ENCODE measurements at regions not wholly inside any gene's neighbourhood (a gene's known extent, or its start where the extent isn't known, plus 50 kb on each side); places are given as distances from the start of the nearest gene placed in this dataset.

DNA sequence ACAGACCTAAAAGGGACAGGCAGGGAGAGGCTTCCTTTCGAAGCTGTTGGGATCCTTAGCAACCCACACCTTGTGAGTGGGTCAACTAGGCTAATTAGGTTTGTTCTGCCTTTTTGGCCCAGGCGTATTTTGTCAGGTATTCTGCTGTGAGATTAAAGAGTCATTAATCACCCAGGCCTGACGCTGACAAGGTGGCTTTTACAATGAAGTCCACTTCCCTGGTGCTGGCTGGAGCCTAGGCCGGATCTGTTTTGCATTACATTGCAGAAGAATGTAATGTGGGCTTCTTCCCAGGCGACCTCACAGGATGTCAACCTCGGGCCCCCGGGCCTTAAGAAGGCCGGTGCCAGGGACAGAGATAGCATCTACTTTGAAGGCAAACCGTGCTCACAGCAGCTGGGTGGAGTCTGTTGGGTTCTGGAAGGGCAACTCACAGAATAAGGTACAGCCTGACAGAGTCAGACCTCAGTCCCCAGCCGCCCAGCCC is 76.9 kb downstream of the HES1 start:
- Histone ChIP-seq H3K4me2 (peak overlapping the region; percentile 80), H3K4me3 (peak overlapping the region; percentile 34), H3K27ac (peak overlapping the region; percentile 90), H4K20me1 (ENCODE audit: low read depth) (peaks cover 14% of the 10 kb centered on the region), H3K36me3 (no peaks in the 10 kb centered on the region), H3K79me2 (ENCODE audit: low read depth) (no peaks in the 10 kb centered on the region), H3F3A (ENCODE audit: low read depth) (peaks cover 52% of the 10 kb centered on the region), H3K27me3 (no peaks in the 10 kb centered on the region), H3K4me1 (peaks cover 46% of the 10 kb centered on the region), H3K9me3 (ENCODE audit: low read depth) (no peaks in the 10 kb centered on the region), H2AFZ (replicated peaks) (no peak overlapping the region), H3K9ac (no peak overlapping the region)
- Mint-ChIP-seq H3K9me3 (no peaks in the 10 kb centered on the region), H3K4me3 (peak overlapping the region; percentile 75), H3K36me3 (no peaks in the 10 kb centered on the region), H3K4me1 (peaks cover 53% of the 10 kb centered on the region), H3K27ac (peak overlapping the region; percentile 96), H3K27me3 (ENCODE audit: insufficient read depth, low read depth) (peaks cover 34% of the 10 kb centered on the region)
- DNase-seq (ENCODE audit: low spot score) = peak; percentile 84
- TF ChIP-seq EZH2phosphoT487 (IDR thresholded peaks at IDR 0.05) (no peak), EZH2 (IDR thresholded peaks at IDR 0.05) (no peak)
- TF ChIP-seq, protein P1, sequence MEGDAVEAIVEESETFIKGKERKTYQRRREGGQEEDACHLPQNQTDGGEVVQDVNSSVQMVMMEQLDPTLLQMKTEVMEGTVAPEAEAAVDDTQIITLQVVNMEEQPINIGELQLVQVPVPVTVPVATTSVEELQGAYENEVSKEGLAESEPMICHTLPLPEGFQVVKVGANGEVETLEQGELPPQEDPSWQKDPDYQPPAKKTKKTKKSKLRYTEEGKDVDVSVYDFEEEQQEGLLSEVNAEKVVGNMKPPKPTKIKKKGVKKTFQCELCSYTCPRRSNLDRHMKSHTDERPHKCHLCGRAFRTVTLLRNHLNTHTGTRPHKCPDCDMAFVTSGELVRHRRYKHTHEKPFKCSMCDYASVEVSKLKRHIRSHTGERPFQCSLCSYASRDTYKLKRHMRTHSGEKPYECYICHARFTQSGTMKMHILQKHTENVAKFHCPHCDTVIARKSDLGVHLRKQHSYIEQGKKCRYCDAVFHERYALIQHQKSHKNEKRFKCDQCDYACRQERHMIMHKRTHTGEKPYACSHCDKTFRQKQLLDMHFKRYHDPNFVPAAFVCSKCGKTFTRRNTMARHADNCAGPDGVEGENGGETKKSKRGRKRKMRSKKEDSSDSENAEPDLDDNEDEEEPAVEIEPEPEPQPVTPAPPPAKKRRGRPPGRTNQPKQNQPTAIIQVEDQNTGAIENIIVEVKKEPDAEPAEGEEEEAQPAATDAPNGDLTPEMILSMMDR (IDR thresholded peaks at IDR 0.05) = no peak

DNA sequence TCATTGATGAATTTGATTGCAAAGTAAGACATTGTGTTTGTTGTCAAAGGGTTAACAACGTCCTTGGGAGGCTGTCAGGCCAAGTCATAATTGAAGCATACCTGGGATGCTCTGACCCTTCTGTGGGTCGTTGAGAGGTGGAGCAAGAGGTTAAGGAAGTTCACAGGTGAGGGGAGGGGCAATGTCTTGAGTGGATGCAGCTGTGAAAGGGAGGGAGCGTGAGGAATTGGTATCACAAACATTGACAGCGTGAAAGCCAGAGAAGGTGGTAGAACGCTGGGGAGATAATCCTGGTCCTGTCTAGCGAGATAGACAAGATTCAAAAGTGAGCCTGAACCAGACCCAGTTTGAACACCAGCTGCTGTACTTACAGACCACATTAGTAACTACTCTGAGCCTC is 79.4 kb downstream of the HES1 start:
- DNase-seq (ENCODE audit: low spot score) = no peak
- H3K27me3 ChIP-seq = no peaks in the 10 kb centered on the region
- Mint-ChIP-seq H3K9me3 (peaks cover 2% of the 10 kb centered on the region), H3K27ac (no peak overlapping the region), H3K36me3 (no peaks in the 10 kb centered on the region), H3K4me3 (no peak overlapping the region), H3K27me3 (ENCODE audit: insufficient read depth, low read depth) (peaks cover 40% of the 10 kb centered on the region), H3K4me1 (peaks cover 58% of the 10 kb centered on the region)
- H3K9ac ChIP-seq = no peak overlapping the region
- TF ChIP-seq EZH2 (IDR thresholded peaks at IDR 0.05) (no peak), EZH2phosphoT487 (IDR thresholded peaks at IDR 0.05) (no peak)
- TF ChIP-seq, protein P1 (IDR thresholded peaks at IDR 0.05) = no peak
- H4K20me1 ChIP-seq (ENCODE audit: low read depth) = peaks cover 14% of the 10 kb centered on the region
- H3K9me3 ChIP-seq (ENCODE audit: low read depth) = no peaks in the 10 kb centered on the region
- no peak overlapping the region for H3K4me2 ChIP-seq
- no peaks in the 10 kb centered on the region for H3K79me2 ChIP-seq (ENCODE audit: low read depth)
- H3F3A ChIP-seq (ENCODE audit: low read depth) = peaks cover 52% of the 10 kb centered on the region
- H3K4me1 ChIP-seq = peaks cover 47% of the 10 kb centered on the region
- H3K4me3 ChIP-seq = no peak overlapping the region
- no peak overlapping the region for H2AFZ ChIP-seq (replicated peaks)
- no peak overlapping the region for H3K27ac ChIP-seq
- H3K36me3 ChIP-seq = no peaks in the 10 kb centered on the region

DNA sequence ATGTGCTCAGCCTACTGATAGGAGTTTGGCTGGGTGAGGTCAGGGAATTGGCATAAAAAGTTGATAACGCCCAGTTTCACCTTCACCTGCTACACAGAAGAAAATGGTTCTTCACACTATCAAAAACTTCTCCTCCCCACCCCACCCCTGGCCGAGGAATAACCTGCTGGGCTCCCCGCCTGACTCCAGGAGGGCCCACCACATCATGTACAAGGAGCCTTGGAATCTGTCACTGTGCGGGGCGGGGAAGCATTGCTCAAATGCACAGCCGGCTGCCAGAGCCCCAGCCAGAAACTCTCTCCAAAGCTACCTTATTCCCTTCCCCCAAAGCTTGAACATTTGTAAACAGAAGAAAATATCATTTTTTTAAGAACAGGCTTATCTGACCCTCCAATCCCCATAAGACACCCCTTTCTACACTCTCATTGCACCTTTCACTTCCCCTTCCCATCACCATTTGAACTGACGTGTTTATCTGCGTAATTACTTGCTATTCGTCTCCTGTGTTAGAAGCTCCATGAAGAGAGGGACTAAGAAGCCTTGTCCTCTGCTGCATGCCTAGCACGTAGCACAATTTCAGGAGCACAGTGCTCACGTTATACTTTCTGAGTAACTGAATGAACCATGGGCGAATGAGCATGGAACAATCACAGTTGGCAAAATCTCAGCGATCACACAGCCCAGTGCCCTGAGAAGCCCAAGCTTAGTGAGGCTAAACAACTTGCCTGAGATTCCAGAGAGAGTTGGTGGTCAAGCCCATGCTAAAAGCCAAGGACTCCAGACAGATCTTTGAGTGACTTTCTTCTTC is 82.9 kb downstream of the HES1 start:
- no peak overlapping the region for H2AFZ ChIP-seq (replicated peaks)
- no peak overlapping the region for H3K27ac ChIP-seq
- peaks cover 36% of the 10 kb centered on the region for H3K27me3 Mint-ChIP-seq (ENCODE audit: insufficient read depth, low read depth)

More for the DNA sequence above, 82.9 kb downstream of the HES1 start:
- no peaks in the 10 kb centered on the region for H3K27me3 ChIP-seq
- H3K79me2 ChIP-seq (ENCODE audit: low read depth) = no peaks in the 10 kb centered on the region
- H3K9me3 ChIP-seq (ENCODE audit: low read depth) = no peaks in the 10 kb centered on the region
- peaks cover 23% of the 10 kb centered on the region for H3F3A ChIP-seq (ENCODE audit: low read depth)
- Mint-ChIP-seq H3K9me3 (peaks cover 2% of the 10 kb centered on the region), H3K4me1 (peaks cover 27% of the 10 kb centered on the region), H3K27ac (no peak overlapping the region), H3K36me3 (no peaks in the 10 kb centered on the region), H3K4me3 (no peak overlapping the region)
- H3K4me3 ChIP-seq = no peak overlapping the region
- no peaks in the 10 kb centered on the region for H4K20me1 ChIP-seq (ENCODE audit: low read depth)
- no peak overlapping the region for H3K4me2 ChIP-seq
- H3K4me1 ChIP-seq = peaks cover 19% of the 10 kb centered on the region
- TF ChIP-seq, protein P1 (IDR thresholded peaks at IDR 0.05) = no peak
- H3K36me3 ChIP-seq = no peaks in the 10 kb centered on the region
- no peak overlapping the region for H3K9ac ChIP-seq
- no peak for DNase-seq (ENCODE audit: low spot score)

Data from neural progenitor cell (in vitro differentiated cells).